Neural cell (in vitro differentiated cells): ENCODE measurements at regions not wholly inside any gene's neighbourhood (a gene's known extent, or its start where the extent isn't known, plus 50 kb on each side); places are given as distances from the start of the nearest gene placed in this dataset.

ENCODE experiments used
- H2AFZ ChIP-seq: fragments of 200-600, 300-800 bp; sonication (generic), shearing (Covaris generic); 2 replicates; pipeline ENCODE4 v1.6.0; 2014; ENCODE audit warnings: low read depth, mild to moderate bottlenecking, antibody characterized with exemption, low read length, moderate library complexity
- H3F3A ChIP-seq: fragments of 200-600 bp; shearing (Covaris generic); 2 replicates; pipeline ENCODE4 v1.6.1; 2016; ENCODE audit warnings: mild to moderate bottlenecking, moderate library complexity, mixed read lengths, antibody characterized with exemption, low read length; ENCODE audit not compliant: insufficient read depth, poor library complexity, severe bottlenecking
- H3K27ac ChIP-seq: fragments of 200-600, 300-800 bp; sonication (generic), shearing (Covaris generic); 2 replicates; pipeline ENCODE4 v1.5.1; 2014; ENCODE audit warnings: mild to moderate bottlenecking, low read length, moderate library complexity
- H3K27me3 ChIP-seq: fragments of 300-800, 200-600 bp; sonication (generic), shearing (Covaris generic); 2 replicates; pipeline ENCODE4 v1.6.0; 2014; ENCODE audit warnings: mild to moderate bottlenecking, low read depth, low read length, moderate library complexity; ENCODE audit not compliant: insufficient read depth
- H3K36me3 ChIP-seq: fragments of 300-800, 200-600 bp; sonication (generic), shearing (Covaris generic); 2 replicates; pipeline ENCODE4 v1.5.1; 2014; ENCODE audit warnings: mild to moderate bottlenecking, antibody characterized with exemption, low read length, moderate library complexity; ENCODE audit not compliant: insufficient read depth
- H3K4me2 ChIP-seq: fragments of 300-800, 200-600 bp; sonication (generic), shearing (Covaris generic); 2 replicates; pipeline ENCODE4 v1.6.0; 2014; ENCODE audit warnings: mild to moderate bottlenecking, low read length
- H3K4me3 ChIP-seq: fragments of 300-800, 200-600 bp; sonication (generic), shearing (Covaris generic); 2 replicates; pipeline ENCODE4 v1.5.1; 2014; ENCODE audit warnings: mild to moderate bottlenecking, low read length, moderate library complexity
- H3K79me2 ChIP-seq: fragments of 200-600 bp; shearing (Covaris generic); replicated peaks from 2 replicates; pipeline ENCODE4 v1.6.0; 2014; ENCODE audit warnings: mild to moderate bottlenecking, low read length, moderate library complexity; ENCODE audit not compliant: insufficient read depth
- H3K9ac ChIP-seq: fragments of 300-800, 200-600 bp; sonication (generic), shearing (Covaris generic); 2 replicates; pipeline ENCODE4 v1.6.1; 2016; ENCODE audit warnings: mild to moderate bottlenecking, low read length, mixed read lengths
- H3K9me2 ChIP-seq: fragments of 200-600 bp; shearing (Covaris generic); 2 replicates; pipeline ENCODE4 v1.6.1; 2016; ENCODE audit warnings: mild to moderate bottlenecking, low read length, mixed read lengths; ENCODE audit not compliant: insufficient read depth
- H3K9me3 ChIP-seq: fragments of 200-600, 300-800 bp; sonication (generic), shearing (Covaris generic); 2 replicates; pipeline ENCODE4 v1.6.1; 2016; ENCODE audit warnings: mild to moderate bottlenecking, mixed run types, low read length, moderate library complexity, mixed read lengths
- H4K20me1 ChIP-seq: fragments of 200-600 bp; shearing (Covaris generic); 2 replicates; pipeline ENCODE4 v1.6.1; 2016; ENCODE audit warnings: mild to moderate bottlenecking, mixed run types; ENCODE audit not compliant: insufficient read depth
- CTCF ChIP-seq: fragments of 450-650 bp; IDR thresholded peaks from 2 replicates; pipeline ENCODE4 v1.5.1; 2014; ENCODE audit warnings: antibody characterized with exemption, mild to moderate bottlenecking, moderate library complexity; ENCODE audit not compliant: poor library complexity, severe bottlenecking
- EP300 ChIP-seq: fragments of 450-650 bp; conservative IDR thresholded peaks from 2 replicates; pipeline ENCODE4 v1.6.1; 2014; ENCODE audit warnings: antibody characterized with exemption, mild to moderate bottlenecking, moderate library complexity; ENCODE audit not compliant: poor library complexity, severe bottlenecking
- EZH2 ChIP-seq: fragments of 200-600, 300-800 bp; shearing (Covaris generic), sonication (generic); IDR thresholded peaks from 2 replicates; pipeline ENCODE4 v1.6.1; 2014; ENCODE audit warnings: antibody characterized with exemption, low read length, borderline replicate concordance, mild to moderate bottlenecking; ENCODE audit not compliant: insufficient read depth, poor library complexity, severe bottlenecking
- MXI1 ChIP-seq: fragments of 450-650 bp; conservative IDR thresholded peaks from 2 replicates; pipeline ENCODE4 v1.6.1; 2014; ENCODE audit warnings: antibody characterized with exemption, mild to moderate bottlenecking; ENCODE audit not compliant: poor library complexity, severe bottlenecking
- POLR2AphosphoS5 ChIP-seq: IDR thresholded peaks from 2 replicates; pipeline ENCODE4 v1.6.1; 2012
- RAD21 ChIP-seq: fragments of 450-650 bp; conservative IDR thresholded peaks from 2 replicates; pipeline ENCODE4 v1.6.1; 2014; ENCODE audit warnings: antibody characterized with exemption, mild to moderate bottlenecking, moderate library complexity
- REST ChIP-seq: IDR thresholded peaks from 2 replicates; pipeline ENCODE4 v1.6.1; 2012; ENCODE audit warnings: borderline replicate concordance
- SMC3 ChIP-seq: fragments of 450-650 bp; conservative IDR thresholded peaks from 2 replicates; pipeline ENCODE4 v1.6.1; 2014; ENCODE audit warnings: antibody characterized with exemption, mild to moderate bottlenecking, moderate library complexity; ENCODE audit not compliant: poor library complexity
- TAF1 ChIP-seq: IDR thresholded peaks from 2 replicates; pipeline ENCODE4 v1.6.1; 2012; ENCODE audit warnings: low read depth

GRCh38 chr2:80778704-80779103, 474.2 kb upstream of the LRRTM1 start:
- H3K9ac ChIP-seq, result no peak overlapping the region

GRCh38 chr2:80748592-80748991, 444.0 kb upstream of the LRRTM1 start:
- no peaks in the 10 kb centered on the region for H3F3A ChIP-seq

More at GRCh38 chr2:80778704-80779103, 474.2 kb upstream of the LRRTM1 start:
- Histone ChIP-seq H3K9me3 (peaks cover 3% of the 10 kb centered on the region), H2AFZ (no peak overlapping the region), H3K27me3 (no peaks in the 10 kb centered on the region), H3K79me2 (no peaks in the 10 kb centered on the region), H3K4me2 (no peak overlapping the region), H3K36me3 (no peaks in the 10 kb centered on the region), H3K4me3 (no peak overlapping the region), H3F3A (no peaks in the 10 kb centered on the region), H3K27ac (no peak overlapping the region), H3K9me2 (no peaks in the 10 kb centered on the region), H4K20me1 (no peaks in the 10 kb centered on the region)
- no peak for TF ChIP-seq SMC3
- no peak for TF ChIP-seq RAD21
- no peak for TF ChIP-seq TAF1
- no peak for TF ChIP-seq CTCF
- no peak for TF ChIP-seq EZH2
- no peak for TF ChIP-seq MXI1
- no peak for TF ChIP-seq EP300
- TF ChIP-seq POLR2AphosphoS5, result no peak
- TF ChIP-seq REST, result no peak

More at GRCh38 chr2:80748592-80748991, 444.0 kb upstream of the LRRTM1 start:
- no peaks in the 10 kb centered on the region for H3K9me3 ChIP-seq
- TF ChIP-seq EZH2, result no peak
- TF ChIP-seq CTCF, result no peak
- H3K27ac ChIP-seq, result no peak overlapping the region
- no peak overlapping the region for H2AFZ ChIP-seq
- H3K9me2 ChIP-seq, result no peaks in the 10 kb centered on the region
- H3K4me2 ChIP-seq, result no peak overlapping the region
- H3K27me3 ChIP-seq, result no peaks in the 10 kb centered on the region
- H3K4me3 ChIP-seq, result no peak overlapping the region
- H4K20me1 ChIP-seq, result no peaks in the 10 kb centered on the region
- no peak overlapping the region for H3K9ac ChIP-seq
- H3K79me2 ChIP-seq, result no peaks in the 10 kb centered on the region
- no peaks in the 10 kb centered on the region for H3K36me3 ChIP-seq
